DMS79 treated with DMSO at 0.1 percent for 48 hours (cell line): ENCODE measurements at regions not wholly inside any gene's neighbourhood (a gene's known extent, or its start where the extent isn't known, plus 50 kb on each side); places are given as distances from the start of the nearest gene placed in this dataset.

ENCODE experiments used
- DNase-seq: peaks from one replicate; lab custom pipeline; 2025; lab: John Stamatoyannopoulos, UW

DNA sequence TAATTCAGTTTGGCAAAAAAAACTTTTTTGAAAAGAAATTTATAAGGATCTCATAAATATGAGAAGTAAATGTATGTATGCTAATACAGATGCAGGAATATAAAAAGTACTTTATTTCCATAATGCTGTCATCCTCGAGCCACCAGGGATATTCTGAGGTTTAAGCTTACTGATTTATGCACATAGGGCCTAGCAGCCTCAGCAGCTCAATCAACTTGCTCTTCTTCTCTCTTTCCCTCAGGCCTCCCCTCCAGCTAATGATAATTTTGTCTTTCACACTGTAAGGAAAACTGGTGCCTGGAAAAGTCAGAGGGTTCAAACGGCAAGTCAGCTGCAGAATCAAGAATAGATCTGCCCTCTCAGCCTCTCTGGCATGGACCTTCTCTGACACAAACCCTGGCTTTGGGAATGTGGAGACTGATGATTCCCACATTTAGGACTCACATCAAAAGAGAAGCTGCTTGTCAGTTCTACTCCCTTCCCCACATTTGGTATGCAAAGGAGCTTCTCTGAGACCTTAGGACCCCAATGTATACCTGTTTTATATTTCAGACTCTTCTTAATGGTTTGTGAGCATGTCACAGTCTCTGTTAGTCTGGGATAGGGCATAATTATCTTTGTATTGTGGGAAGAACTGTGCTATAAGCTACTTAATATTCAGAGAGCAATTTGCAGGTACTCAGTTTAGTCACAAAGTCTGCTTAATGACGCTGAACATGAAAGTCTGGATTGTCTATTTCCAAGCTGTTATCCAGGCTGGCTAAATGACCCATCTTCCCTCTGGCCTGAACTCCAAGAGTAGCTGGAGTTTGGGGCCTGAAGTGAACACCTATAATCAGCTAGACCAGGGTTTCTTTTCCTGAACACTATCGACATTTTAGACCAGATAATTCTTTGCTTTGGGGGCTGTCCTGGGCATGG lies 52.1 kb upstream of the DIPK1A start:
- DNase-seq, result no peak

DNA sequence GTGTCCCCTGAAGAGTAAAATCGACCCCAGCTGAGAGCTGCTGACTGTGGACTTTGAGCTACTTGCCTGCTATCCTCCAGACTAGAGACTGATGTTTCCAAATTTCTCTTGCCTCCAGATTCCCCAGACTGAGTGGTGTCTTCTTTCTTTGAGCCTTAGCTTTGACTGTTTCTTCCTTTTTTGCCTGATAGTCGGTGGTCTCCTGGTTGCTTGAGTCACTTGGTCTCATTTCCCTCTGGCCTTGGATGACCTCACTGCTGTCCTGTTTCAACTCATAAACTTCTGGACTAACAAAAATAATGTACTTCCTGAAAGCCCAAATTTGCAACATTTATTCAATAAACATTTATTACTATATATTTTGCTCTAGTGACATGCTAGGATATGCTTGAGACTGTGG lies 52.9 kb upstream of the DIPK1A start:
- DNase-seq, result no peak

DNA sequence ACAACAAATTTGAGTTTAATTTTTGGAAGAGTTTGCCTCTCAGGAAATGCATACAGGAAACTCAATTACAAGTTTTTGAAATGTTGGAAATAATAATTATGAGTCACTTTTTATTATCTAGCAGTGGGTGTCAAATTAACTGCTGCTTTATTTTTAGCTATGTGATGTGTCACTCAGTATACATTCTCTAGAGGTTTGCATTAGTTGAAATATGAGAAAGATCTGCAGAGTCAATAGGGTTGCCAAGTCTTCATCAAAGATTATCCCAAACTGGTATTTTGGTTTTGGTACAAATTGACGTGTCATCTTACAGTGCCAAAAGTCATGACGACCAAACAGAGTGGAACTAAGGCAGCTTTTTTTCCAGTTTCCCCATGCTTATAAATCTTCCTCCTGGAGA lies 54.3 kb upstream of the DIPK1A start:
- DNase-seq, result no peak

DNA sequence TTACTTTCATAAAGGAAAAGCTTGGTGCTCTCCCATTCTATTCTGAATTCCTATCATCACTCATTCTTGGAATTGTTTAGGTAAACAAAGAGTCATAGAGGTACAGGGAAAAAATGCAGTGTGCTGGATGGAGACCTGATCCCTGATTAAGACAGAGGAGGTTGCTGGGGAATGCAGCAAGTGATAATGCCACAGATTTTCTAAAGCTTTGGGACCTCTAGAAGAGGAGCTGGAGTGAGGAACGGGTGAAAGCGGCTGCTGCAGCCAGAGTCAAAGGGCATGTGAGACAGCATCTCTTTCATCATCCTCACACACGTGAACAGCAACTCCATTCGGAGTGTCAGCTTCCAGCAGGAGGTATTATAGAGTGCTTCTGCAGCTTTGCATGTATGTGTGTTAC lies 54.9 kb upstream of the DIPK1A start:
- no peak for DNase-seq

DNA sequence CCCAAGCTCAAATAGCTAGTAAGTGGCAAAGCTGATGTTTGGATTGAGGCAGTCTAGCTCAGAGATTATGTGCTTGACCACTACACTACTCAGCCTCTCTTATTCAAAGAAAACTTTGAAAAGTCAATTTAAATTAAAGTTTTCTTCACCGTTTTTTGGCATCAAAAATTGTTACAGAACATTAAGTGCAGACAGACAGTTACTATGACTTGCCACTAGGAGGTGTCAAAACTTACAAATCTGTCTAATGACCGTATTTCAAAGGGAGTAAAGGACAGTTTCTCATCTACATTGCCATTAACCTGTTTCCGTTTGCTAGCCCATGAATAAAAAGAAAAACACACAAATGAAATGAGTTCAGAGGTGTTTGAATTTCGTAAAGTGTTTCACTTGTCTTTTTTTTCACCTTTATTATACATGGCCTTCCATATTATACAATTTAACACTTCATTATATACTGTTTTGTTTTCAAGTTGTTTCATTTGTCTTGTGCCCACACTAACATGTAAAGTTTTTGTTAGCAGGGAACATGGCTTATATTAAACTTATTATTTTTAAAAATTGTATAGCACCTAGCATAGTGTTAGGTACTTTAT lies 57.4 kb upstream of the MTF2 start:
- peak; percentile 45 for DNase-seq

DNA sequence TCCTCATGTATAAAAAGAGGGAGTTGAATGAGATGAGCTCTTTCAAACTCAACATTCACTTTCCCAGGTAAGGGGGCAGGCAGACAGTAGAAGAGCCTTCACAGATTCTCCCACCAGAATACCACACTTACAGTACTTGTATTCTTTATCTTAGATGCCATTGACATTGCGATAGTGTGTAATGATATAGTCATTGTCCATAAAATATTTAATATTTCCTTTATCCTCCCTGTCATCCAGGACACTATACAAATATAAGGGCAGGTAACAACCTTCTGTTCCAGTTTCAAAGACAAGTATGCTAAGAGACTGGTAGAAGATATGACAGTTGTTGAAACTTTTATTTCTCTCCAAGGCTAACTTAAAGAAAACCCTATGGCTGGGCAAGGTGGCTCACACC lies 56.5 kb upstream of the MTF2 start:
- no peak for DNase-seq

DNA sequence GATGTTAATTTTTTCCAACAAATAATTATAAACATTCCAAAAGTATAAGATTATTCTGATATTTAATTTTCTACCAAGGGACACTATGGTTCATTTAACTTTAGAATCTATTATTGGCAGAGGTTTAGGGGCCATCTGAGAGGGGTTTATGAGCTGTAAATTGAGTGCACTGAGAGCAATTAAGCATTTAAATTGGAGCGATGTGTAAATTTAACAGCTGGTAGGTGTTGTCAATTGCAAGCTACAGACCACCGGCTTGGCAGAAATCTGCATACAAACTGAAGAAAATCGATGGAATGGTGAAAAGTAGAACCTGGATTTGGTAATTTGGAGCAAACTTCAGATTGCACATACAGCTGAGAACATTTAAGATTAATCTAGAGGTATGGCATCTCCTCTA lies 55.8 kb upstream of the MTF2 start:
- no peak for DNase-seq

DNA sequence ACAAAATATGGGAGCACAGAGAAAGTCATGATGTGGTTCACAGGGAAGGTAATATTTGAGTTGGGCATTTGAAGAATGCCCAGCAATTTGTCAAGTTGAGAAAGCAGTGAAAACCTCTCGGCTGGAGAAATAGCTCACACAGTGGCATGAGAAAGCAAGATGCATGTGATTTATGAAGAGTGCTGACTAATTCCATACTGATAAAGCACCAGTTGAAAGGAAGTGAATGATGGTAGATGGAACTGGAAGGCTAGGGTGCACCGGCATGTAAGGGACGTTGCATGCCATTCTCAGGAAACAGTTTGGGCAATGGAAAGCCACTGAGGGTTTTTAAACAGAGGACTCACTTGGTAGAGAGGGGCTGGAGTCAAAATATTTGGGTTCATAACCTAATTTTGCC lies 53.5 kb upstream of the MTF2 start:
- DNase-seq, result no peak

DNA sequence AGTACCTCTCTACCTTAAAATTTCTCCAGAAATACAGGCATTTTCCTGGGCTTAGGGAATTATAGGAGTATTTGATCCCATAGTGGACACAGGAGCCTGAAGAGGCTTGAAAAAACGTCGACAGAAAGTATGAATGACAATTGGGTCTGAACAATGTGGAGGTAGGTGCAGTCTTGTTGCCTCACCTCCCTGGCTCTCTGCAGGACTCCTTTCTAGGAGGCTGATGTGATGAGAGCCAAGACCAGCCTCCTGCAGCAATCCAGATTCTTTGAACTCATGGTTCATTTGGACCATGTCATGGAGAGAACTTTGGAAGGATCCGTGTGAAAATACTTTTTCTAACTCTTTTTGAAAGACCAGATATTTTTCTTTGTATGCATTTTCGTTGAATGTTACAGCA lies 50.5 kb upstream of the MTF2 start:
- DNase-seq, result no peak
